NCI-H69 (cell line): ENCODE measurements at regions not wholly inside any gene's neighbourhood (a gene's known extent, or its start where the extent isn't known, plus 50 kb on each side); places are given as distances from the start of the nearest gene placed in this dataset.

ENCODE experiments used
- DNase-seq: peaks from one replicate; lab custom pipeline; 2025; lab: John Stamatoyannopoulos, UW

DNA sequence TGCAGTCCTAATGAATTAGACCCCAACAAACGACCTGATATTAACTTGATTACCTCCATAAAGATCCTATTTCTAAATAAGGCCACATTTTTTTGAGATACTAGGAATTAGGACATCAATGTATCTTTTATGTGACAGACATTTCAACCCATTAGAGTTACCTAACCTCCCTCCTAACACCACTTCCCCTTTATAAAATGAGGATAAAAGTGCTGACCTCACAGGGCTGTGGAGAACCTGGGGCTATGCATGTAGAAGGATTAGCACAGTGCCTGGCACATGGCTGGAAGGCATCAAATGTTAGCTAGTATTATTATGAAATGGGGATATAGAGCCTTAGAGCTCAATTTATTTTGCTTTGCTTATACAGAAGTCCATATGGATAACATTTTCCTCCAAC, 53.5 kb upstream of the LRRN1 start:
- DNase-seq, result no peak

DNA sequence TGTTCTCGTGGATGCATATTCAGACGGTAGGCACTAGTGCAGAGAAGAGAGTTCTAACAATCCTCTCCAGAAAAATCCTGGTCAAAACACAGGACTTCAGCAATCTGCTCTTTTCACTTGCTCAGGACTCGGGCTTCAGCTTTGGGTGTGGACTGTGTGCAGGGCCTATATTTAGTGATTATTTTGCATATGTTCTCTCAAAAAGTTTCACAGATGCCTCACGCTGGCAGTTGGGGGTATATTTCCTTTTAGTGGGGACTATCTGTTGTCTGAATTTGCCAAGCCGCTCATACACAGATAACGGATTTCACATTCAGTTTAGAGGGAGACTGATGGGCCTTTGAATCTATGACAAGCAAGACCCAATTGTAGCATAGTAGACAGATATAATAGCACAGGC, 54.4 kb upstream of the LRRN1 start:
- no peak for DNase-seq

DNA sequence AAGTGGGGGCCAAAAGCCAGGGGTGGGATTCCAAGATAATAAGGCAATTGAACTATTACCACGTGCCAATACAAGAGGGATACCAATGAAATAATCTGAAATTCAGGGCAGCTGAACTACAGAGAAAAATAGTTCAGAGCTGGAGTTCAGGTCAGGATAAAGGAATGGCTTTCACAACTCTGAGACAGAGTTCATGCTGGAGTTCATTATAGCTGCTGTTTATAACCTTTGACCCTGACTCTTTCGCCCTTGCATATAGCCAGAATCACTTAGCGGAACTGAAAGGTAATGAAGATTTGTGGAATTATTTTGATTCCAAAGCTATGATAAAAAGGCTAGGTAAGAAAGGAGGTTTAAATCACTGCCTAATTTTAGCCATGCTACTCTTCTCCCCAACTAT, 55.5 kb upstream of the LRRN1 start:
- DNase-seq, result no peak

DNA sequence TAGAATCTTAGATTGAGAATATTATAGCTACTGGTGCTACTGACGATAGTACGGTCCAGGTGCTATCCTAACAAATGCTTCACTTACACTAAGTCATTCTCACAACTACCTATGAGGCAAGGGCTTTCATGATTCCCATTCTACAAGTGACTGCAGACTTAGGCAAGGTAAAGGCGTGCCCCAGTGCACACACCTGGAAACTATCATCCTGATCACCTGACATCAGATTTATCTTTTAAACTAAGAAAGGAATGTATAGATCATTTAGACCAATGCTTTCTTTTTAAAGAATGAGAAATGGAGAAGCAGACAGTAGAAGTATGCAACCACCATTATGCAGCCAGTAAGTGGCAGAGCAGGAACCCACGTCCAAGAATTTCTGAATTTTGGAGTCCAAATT, 59.2 kb upstream of the LRRN1 start:
- DNase-seq, result peak; percentile 9

DNA sequence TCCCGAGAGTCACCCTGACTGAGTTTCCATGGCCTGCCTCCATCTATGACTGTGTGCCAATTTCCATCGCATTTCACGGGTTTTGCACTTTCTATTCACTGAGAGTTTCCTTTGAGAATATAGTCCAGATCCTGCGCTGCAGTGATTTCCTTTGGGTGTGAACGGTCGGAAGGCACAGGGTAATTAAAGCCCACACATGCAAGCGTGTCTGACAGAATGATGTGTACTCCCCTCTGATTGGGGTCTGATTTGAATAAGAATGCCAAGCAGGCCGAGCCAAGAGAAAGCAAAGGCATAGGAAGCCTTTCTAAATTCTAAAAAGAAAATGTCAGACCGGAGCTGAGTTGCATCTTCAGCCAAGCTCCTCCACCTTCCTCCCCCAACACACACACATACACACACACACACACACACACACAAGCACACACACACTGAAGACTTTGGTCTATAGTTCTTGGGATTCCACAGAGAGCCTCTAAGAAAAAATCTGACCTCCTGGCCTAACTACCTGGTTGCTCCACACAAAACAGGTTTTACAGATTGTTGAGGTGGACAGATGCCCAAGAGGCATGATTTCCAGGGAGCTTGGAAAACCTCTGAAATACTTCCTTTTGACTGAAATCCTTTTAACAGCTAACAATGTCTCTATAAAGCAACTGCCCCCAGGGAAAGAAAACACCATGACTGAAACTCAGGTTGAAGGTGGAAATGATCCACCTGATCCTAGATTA, 59.7 kb upstream of the LRRN1 start:
- DNase-seq, result no peak

DNA sequence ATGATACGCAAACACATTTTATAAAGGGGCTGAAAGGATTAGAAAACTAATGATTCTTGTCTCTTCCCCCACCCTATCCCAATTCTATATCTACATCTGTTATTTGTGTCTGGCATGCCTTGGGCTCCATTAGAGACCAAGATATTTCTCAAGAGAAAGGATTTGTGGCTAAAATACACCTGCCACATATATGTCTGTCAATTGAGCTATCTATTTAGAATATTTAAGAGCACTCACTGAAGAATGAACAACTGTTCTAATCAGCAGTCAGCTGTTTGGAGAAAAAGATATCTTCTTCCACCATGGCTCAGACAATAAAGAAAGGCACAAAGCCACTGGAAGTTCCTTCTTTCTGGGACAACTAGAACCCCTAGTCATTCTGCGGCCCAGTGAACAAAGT, 61.7 kb upstream of the LRRN1 start:
- DNase-seq, result no peak

DNA sequence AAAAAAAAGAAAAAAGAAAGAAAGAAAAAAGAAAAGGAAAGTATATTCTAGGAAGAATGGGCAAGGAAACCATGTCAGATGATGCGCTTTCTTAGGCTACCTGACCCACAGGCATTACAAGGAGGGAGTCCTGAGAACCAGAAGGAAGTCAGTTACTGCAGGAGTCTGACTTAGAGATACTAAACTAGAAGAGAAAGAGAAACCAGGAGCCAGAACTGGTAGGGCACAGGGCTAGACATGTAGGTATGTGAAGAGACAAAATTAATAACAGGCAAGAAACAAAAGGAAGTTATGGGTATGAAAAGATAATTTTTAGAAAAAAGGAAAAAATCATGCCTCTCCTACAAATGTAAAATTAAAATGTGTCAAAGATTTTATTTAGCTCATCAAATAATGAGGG, 63.3 kb upstream of the LRRN1 start:
- no peak for DNase-seq

DNA sequence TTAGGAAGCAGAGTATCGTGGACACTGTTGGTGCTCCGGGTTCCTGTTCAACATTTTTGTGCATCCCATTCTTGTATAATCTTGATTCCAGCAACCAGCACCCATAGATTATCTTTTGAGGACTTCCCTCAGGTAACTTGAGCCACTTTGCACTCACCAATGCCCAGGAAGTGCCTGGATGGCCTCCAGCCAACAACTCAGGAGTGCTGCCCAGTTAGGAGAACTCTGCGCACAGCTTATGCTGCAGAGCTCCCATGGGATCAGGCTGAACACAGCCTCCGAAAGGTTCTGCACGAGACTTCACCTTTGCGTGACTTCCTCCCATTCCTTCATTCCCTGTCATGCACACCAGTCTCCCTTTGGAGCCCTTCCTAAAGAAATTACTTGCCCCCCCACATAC, 64.3 kb upstream of the LRRN1 start:
- DNase-seq, result peak; percentile 66

DNA sequence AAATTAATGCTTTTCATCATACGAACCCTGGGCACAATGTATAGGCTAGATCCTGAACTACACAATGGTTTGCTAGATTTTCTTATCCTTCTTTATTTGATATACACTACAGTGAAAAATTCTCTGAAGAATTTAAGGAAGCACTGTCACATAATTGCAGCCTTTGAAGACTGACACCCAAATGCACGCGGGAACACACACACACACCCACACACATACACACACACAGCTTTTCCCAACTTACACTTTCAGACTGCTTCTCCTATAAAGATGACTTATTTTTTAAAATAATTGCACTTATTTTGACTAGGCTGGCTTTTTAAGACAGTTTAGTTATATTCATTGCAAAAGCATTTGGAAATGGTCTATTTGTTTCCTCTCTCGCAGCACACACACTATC, 70.0 kb upstream of the LRRN1 start:
- DNase-seq, result no peak

DNA sequence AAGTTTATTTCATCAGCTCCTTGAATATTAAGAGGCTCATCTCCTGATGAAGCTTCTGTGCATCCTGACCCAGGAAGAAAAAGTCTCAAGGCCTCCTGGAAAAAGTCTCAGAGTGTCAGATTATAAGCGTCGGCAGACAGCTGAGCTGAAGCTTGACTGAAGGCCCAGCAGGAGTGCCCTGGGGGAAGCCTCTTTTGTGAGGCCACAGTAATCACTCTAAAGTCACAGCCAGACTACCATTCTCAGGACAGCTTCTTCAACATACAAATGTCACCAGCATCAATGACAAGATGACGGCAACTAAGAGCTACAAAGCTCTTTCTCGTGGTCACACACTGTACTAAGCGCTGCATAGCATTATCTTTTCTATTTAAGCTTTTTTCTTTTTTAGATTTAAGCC, 72.7 kb upstream of the LRRN1 start:
- DNase-seq, result no peak

DNA sequence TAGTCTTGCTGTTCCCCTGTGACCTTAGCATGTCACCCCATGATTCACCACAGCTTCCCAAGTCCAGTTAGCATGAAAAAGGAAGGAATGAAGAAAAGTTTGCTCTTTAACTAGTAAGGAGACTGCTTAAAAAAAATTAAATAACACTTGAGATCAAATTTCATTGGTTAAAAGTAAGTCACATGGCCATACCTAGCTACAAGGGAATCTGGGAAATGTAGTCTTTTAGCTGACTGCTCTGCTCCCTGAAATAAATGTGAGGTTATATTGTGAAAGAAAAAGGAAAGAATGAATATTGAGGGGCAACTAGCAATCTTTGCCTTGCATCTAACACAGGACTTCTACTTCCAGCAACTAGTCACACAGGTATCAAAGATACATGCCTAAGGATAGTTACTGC, 84.7 kb upstream of the LRRN1 start:
- no peak for DNase-seq

DNA sequence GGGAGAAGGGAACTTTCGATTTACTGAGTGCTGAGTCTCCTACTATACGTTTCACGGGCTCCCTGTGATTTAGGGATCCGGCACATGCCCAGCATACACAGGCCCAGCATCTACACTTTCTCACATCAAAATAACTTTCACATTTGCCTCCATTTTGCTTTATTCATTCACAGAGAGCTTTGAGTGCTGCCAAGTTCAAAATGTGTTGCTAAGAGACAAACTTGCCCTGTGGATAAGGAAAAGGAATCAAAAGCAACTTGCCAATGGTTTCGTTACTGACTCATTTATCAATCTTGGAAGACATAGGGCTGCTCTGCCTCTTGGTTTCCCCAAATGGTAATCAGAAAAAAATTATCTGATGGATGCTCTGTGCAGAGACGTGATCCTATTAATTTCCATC, 86.3 kb upstream of the LRRN1 start:
- DNase-seq, result no peak

DNA sequence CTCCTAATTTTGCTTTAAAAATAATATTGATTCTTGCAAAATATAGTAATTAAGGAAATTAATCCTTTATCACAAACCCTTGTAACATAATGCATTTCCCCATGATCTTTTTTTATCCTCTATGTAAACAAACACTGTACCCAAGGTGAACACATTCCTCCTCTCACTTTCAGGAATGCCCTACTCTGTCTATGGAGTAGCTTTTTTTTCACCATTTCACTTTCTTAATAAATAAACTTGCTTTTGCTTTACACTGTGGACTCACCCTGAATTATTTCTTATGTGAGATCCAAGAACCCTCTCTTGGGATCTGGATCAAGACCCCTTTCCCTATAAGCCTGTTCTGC, 90.5 kb upstream of the LRRN1 start:
- no peak for DNase-seq

DNA sequence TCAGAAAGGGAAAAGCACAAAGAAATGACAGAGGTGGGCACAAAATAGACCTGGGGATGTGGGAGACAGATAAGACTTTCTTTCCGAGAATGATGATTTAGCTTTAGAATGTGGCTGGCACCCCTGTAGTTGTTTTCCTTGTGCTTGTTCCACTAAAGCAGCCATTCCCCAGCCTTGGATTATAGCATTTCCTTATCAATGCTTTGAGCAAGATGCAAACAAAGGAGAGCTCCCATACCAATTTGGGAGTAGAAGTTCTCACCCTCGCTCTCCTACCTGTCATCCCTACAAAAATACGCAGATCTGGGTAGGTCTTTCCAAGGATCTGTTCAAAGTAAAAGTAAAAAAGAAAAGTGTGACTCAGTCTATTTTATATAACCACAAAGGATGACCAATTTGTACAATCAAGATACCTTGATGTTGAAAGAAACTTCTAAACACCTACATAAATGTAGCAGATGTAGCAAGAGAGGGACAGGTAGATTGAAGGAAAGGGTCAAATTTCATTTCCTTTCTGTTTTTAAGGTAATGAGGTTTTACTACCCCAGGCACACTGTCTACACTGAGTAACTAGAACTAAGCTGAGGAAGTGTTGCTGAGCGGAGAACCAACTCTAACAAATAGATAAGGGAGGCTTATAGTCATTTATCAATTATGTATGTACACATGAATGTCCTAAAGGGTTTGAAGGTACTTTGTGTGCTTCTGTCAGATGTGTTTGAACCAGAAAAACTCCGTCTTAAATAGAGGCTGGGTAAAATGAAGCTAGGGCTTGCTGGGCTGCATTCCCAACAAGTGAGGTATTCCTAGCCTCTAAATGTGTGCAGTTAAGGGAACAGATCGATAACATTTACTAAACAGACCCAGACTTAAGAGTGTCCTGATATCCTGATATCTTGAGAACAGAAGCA, 91.1 kb upstream of the LRRN1 start:
- DNase-seq, result no peak

DNA sequence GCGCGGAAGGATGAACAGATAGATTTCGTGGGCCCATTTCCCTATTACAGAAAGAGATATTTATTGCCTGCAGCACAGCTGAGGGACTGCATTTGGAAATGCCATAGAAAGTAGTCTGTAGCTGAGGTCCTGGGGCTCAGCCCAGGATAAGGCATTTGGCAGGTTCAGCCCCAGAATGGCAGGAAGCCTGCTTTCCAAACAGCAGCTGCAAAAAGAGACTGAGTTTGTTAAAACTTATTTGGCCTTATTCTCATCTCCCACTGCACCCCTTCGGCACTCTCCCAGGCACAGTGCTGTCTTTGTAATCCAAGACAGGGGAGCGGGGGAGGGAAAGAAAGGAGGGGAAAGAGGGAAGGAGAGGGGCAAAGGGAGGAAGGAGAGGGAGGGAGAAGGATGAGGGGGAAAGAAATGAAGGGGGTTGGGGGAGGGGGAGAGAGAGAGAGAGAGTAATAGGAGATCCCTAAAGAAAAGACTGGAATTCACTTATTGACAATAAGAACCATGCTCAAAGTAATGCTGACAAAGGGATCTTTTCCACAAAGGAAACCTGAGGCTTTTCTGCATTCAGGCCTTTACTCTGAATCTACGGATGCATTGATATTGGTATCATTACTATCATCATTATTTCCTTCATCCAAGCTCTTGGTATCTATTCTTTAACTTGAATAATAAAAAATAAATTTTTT, 94.0 kb upstream of the LRRN1 start:
- no peak for DNase-seq

DNA sequence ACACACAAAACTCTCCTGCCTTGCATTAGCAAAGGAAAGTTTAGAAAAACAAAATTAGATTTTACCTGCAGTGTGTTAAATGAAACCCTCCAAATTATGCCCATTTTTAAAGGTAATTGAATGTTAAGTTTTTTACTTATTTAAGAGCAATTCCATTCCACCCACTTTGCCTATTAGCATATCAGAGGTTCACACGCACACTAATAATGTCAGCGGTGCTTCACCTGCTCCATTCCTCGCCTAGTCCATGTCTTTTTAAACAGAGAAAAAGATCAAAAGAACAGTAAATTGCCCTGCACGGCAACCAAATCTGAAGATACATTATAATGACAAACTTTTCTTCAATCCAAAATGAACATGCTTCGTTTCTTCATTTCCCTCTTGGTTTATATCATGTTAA, 97.3 kb upstream of the LRRN1 start:
- DNase-seq, result no peak

DNA sequence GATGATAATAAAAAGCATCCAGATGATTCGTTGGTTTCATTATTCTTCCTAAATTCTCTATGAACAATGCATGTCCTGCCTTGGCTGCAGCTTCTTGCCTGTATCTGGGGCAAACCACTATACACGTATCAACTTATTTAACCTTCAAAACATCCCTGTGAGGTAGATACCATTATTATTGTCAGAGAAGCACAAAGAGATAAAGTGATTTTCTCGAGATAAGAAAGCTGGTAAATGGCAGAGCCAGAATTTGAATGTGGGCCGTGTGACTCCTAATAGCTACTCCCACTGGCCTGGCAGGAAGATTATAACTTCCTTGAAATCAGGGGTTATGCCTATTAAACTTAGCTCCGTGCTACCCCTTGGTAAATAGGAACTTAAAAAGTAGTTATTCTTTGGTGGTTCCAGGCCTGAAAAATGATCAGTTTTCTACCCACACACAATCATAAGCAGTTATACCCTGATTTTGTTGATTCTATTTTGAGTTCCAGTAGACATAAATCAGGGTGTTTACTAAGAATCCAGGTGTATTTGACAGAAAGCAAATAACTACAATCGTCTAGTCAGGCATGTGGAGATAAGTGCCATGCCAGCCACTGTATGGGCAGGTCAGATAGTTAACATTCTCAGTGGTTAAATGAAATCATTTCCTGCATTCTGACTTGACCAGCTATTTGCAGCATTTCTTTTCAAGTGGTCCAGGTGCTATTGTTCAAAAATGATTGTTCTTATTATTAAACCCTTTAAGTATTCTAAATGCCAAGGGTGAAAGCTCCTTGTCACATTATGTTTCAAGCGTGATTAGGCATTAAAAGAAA, 99.2 kb upstream of the LRRN1 start:
- peak; percentile 59 for DNase-seq

DNA sequence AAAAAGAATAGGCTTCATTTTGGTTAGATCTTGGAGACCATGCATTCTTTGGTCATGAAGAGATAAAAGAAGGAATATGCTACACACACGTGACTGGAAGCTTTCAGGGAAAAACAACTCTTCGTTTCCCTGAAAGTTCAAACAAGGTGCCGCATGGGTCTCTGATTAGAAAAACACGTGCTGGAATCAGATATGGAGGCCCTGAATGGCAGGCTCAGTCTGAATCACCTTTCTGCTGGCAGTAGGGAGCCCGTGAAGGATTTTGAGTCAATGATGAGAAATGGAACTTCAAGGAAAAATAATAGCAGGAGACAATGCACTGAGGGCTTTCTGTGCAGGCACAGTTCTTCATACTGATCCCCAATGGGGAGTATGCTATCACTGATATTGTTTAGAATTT, 99.8 kb upstream of the LRRN1 start:
- DNase-seq, result no peak

DNA sequence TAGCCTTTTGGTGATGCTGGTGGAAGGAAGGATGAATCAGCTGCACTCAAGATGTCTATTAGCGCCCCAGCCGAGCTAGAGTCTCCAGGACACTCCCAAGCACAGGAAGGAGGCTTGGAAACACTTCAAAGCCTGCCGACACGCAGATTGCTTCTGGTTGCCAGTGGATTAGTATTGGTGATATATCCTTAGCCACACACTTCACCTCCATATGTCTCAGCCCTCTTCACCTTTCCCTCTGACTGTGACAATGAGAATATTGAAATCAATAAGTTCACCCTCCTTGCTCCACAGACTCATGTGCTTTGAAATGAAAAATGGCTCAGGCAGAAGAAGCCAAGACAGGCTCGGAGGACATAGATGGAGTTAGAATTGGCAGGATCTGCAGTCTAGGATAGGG, 102.9 kb upstream of the LRRN1 start:
- DNase-seq, result no peak

DNA sequence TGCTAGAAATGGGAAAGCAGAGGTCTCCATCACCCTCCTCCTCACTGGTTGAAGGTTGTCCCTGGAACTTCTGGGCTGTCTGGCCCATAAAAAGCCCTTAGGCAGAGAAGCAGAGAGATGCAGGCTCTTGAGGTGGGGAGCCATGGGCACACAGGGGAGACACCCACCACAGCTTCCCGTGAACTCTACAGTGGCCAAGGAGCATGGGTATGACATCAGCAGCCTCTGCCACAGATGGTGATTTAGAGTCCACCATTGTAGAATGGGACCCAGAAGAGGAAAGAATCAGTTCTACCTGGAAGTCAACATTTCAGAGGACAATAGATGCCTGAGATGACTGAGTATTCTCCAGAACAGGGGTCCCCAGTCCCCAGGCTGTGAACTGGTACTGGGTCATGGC, 105.6 kb upstream of the LRRN1 start:
- no peak for DNase-seq

DNA sequence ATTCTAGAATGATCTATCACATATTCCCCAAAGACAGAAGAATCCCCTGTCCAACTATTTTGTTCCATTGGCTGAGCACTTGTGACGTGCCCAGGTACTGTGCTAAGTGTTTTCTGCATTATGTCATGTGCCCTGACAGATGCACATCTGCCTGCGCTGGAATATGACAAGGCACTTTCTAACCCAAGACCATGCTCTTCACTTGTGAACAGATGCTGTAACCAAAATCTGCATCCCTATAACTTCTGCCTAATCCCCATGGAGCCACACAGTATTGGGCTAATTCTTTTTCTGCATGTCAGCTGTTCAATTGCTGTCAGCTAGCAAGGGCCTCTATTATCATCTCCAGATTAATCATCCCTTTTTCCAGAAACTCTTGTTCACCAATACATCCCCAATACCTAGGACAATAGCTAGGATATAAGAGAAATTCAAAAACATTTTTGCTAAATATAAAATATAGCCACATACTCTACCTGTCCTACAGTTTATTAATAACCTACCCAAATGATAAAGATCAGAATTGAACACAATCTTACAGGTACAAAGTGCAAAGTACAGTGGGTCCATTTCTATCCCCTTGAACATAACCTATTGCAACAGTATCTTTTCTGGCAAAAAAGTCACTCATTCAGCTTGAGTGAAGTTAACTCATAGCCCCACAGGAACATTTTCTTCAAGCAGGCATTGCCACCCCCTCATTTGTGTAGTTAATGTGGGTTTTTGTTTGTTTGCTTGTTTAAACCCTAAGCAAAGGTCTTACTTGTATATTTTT, 109.4 kb upstream of the LRRN1 start:
- DNase-seq, result no peak
